HepG2 (cell line): ENCODE measurements at regions not wholly inside any gene's neighbourhood (a gene's known extent, or its start where the extent isn't known, plus 50 kb on each side); places are given as distances from the start of the nearest gene placed in this dataset.

Source experiments
- DZIP1 ChIP-seq: sonication (generic); formaldehyde crosslinking; IDR thresholded peaks from 2 replicates; pipeline ENCODE4 v1.5.0; 2020; ENCODE audit warnings: mild to moderate bottlenecking, missing genetic modification reagents
- IRF2 ChIP-seq: IDR thresholded peaks from 2 replicates; pipeline ENCODE4 v1.6.1; 2018; ENCODE audit warnings: missing genetic modification reagents, missing compliant biosample characterization
- ZBTB40 ChIP-seq, 2 experiments: fragments of 450-650 bp in 1 of 2; sonication (generic) in 1 of 2; formaldehyde crosslinking in 1 of 2; IDR thresholded peaks; 2 replicates each; pipeline versions ENCODE4 v1.6.1 to v1.8.0; 2016 to 2022; ENCODE audit warnings: antibody characterized with exemption in 1 of 2, mild to moderate bottlenecking in 1 of 2, missing genetic modification reagents in 1 of 2
- ZC3H13 ChIP-seq: sonication (generic); formaldehyde crosslinking; IDR thresholded peaks from 2 replicates; pipeline ENCODE4 v1.8.1; 2023; ENCODE audit warnings: mild to moderate bottlenecking, missing genetic modification reagents, moderate library complexity
- ZNF432 ChIP-seq: sonication (generic); formaldehyde crosslinking; IDR thresholded peaks from 2 replicates; pipeline ENCODE4 v1.5.0; 2020; ENCODE audit warnings: missing genetic modification reagents, mild to moderate bottlenecking, borderline replicate concordance
- TF ChIP-seq, protein P1 (sequence below): sonication (generic); formaldehyde crosslinking; IDR thresholded peaks from 2 replicates; pipeline ENCODE4 v1.4.0; 2020; ENCODE audit warnings: mild to moderate bottlenecking, missing genetic modification reagents

GRCh38 chr6:147903931-147904330, 395.4 kb downstream of the SAMD5 start (continued):
- TF ChIP-seq ZBTB40 (IDR thresholded peaks at IDR 0.05) (no peak), ZBTB40 (CRISPR knock-in tag; IDR thresholded peaks at IDR 0.05) (no peak), DZIP1 (CRISPR knock-in tag) (no peak), IRF2 (no peak), ZNF432 (CRISPR knock-in tag) (no peak), ZC3H13 (CRISPR knock-in tag) (no peak)
- TF ChIP-seq, protein P1, sequence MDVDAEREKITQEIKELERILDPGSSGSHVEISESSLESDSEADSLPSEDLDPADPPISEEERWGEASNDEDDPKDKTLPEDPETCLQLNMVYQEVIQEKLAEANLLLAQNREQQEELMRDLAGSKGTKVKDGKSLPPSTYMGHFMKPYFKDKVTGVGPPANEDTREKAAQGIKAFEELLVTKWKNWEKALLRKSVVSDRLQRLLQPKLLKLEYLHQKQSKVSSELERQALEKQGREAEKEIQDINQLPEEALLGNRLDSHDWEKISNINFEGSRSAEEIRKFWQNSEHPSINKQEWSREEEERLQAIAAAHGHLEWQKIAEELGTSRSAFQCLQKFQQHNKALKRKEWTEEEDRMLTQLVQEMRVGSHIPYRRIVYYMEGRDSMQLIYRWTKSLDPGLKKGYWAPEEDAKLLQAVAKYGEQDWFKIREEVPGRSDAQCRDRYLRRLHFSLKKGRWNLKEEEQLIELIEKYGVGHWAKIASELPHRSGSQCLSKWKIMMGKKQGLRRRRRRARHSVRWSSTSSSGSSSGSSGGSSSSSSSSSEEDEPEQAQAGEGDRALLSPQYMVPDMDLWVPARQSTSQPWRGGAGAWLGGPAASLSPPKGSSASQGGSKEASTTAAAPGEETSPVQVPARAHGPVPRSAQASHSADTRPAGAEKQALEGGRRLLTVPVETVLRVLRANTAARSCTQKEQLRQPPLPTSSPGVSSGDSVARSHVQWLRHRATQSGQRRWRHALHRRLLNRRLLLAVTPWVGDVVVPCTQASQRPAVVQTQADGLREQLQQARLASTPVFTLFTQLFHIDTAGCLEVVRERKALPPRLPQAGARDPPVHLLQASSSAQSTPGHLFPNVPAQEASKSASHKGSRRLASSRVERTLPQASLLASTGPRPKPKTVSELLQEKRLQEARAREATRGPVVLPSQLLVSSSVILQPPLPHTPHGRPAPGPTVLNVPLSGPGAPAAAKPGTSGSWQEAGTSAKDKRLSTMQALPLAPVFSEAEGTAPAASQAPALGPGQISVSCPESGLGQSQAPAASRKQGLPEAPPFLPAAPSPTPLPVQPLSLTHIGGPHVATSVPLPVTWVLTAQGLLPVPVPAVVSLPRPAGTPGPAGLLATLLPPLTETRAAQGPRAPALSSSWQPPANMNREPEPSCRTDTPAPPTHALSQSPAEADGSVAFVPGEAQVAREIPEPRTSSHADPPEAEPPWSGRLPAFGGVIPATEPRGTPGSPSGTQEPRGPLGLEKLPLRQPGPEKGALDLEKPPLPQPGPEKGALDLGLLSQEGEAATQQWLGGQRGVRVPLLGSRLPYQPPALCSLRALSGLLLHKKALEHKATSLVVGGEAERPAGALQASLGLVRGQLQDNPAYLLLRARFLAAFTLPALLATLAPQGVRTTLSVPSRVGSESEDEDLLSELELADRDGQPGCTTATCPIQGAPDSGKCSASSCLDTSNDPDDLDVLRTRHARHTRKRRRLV (CRISPR knock-in tag): no peak
- TF ChIP-seq, all 625 proteins: peak for 0
